ENCODE measurements at regions not wholly inside any gene's neighbourhood (a gene's known extent, or its start where the extent isn't known, plus 50 kb on each side); places are given as distances from the start of the nearest gene placed in this dataset.

- TF ChIP-seq YY1 (IDR thresholded peaks at IDR 0.05; ENCODE audit: insufficient read depth, insufficient read length) (no peak), ZNF274 (IDR thresholded peaks at IDR 0.05; ENCODE audit: low read depth, low read length) (no peak), SUZ12 (IDR thresholded peaks at IDR 0.05; ENCODE audit: extremely low read depth, insufficient read depth, insufficient read length) (no peak)
These were observed 338.7 kb downstream of the SIPA1L2 start for GRCh38 chr1:232291261-232291660.
